Erythroblast (primary cell): ENCODE measurements at regions not wholly inside any gene's neighbourhood (a gene's known extent, or its start where the extent isn't known, plus 50 kb on each side); places are given as distances from the start of the nearest gene placed in this dataset.

Experiments
- DNase-seq, 2 experiments: peaks; one replicate each; lab custom pipeline; 2025; lab: John Stamatoyannopoulos, UW
- GATA1 ChIP-seq: IDR thresholded peaks from 2 replicates; pipeline ENCODE4 v1.6.1; 2011; ENCODE audit warnings: low read depth, mild to moderate bottlenecking, control low read depth, low read length, moderate library complexity
- POLR2A ChIP-seq: IDR thresholded peaks from 2 replicates; pipeline ENCODE4 v1.6.1; 2011; ENCODE audit warnings: mild to moderate bottlenecking, low read length

DNA sequence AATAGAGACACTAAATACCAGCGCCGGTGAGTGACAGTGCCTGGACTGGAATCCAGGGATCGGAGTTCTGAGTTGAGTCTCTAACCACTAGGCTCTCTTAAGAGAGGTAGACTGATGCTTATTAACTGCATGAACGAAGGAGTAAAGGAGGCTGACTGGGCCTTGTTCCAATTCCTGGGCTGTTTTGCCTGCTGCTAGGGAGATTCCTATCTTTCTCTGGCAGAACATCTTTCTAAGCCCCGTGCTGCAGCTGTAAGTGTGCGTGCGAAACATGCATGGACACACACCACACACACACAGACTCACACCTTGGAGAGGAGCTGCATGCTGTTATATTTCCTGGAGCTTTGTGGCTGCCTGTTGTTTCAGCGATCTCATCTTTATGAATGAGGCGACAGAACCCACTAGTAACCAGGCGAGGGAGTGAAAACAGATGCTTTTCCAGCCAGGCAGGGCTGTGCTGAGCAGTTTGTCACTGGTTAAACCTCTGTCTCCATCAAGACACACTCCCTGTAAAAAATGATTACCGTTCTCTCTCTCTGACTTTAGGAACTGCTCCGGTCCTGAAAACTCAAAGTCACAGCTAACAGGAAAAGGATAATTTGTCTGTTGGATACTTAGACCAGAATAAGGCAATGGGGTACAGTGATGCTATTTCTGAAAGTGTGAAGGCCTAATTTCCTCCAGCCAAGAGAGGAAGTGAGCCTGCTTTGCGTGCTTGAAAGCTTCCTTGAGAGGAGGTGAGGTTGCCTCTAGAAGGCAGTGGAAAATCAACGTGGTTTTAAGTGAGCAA, 157.4 kb upstream of the ZNF217 start:
- DNase-seq: peak; percentile 71 to 87
- TF ChIP-seq GATA1 (no peak), POLR2A (peak; percentile 44)

DNA sequence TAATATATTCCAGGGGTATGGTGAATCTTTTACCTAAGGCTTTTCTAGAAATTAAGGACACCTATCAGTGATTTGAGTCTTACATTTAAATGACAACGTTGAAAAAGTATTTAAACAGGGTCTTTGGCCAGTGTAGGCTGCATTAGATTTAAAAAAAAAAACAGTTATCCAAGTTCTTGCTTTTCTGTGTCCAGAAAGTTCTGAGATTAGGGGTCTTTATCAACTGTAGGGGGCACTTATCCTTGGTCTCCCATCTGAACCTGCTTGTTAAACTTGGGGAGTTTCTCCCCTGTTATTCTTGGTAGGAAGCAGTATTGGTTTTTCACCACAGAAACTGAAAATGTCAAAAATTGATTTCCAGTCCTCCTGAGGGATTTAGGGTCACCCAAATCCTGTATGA, 155.9 kb upstream of the ZNF217 start:
- no peak for DNase-seq
- TF ChIP-seq POLR2A (no peak), GATA1 (no peak)

- DNase-seq: no peak
- TF ChIP-seq POLR2A (no peak), GATA1 (no peak)
Measured at GRCh38 chr20:53748821-53749421, 155.3 kb upstream of the ZNF217 start.

GRCh38 chr20:53748176-53748575, 154.5 kb upstream of the ZNF217 start:
- DNase-seq: no peak
- TF ChIP-seq POLR2A (no peak), GATA1 (no peak)

GRCh38 chr20:53743607-53744260, 150.1 kb upstream of the ZNF217 start:
- no peak for TF ChIP-seq GATA1
- TF ChIP-seq POLR2A: no peak

DNA sequence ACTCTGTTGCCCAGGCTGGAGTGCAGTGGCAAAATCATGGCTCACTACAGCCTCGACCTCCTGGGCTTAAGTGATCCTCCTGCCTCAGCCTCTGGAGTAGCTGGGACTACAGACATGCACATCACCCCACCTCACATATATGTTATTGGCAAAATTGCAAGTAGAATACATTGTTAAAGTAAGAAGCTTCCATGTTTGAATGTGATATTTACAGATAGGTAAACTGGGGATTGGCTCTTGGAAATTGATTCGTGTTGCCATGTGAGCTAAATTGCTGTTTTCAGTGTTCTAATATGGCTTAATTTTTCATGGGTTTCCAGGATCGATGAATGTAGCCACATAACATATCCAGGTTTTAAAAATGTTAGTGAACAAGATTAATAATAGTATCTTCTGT, 149.0 kb upstream of the ZNF217 start:
- DNase-seq: no peak
- TF ChIP-seq POLR2A (no peak), GATA1 (no peak)

More at GRCh38 chr20:53743607-53744260, 150.1 kb upstream of the ZNF217 start:
- no peak for DNase-seq

GRCh38 chr20:53741726-53742028, 148.0 kb upstream of the ZNF217 start:
- TF ChIP-seq POLR2A (no peak), GATA1 (no peak)
- DNase-seq: no peak

DNA sequence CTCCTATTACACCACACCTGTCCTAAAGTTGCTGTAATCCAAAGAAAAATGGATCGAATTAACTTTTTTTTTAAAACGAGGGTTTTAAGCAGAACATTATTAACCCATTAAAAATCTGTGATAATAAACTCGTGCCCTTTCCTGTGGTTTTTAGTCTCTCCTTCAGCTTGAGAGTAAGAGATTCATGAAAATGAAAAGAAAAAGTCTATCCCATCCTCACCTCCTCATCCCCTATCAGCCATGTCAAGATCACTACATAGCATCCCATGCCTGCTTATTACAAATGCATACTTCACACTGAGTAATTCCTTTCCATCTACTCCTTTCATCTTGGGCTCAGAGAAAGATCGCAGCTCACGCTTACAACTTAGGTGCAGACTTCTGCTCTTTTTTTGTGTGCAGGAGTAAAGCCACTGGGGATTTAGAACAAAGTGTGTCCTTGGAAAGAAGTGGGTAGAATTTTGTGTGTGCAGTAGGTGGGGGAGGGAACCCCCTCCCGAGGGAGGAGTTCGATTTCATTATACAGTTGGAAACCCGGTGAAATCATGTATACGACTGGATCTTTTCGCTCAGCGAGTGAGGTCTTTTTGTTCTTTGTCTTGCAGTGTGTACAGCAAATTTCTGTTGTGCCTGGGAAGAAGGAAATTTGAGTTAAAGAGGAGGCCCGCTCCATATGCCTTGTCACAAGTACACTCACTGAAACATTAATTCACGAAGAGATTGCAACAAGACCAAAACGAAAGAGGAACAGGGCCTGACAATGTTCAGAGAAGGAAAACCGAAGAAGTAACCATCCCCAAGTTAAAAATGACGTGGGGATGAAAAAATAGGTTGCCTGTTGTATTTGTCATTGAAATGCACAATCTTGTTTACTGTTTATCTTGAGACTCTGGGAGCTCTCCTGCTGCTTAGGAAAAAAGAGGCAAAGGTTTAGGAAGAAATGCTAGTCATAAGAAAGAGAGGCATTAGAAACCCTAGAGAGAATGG, 146.5 kb upstream of the ZNF217 start:
- DNase-seq: peak; percentile 29 to 32
- TF ChIP-seq GATA1 (no peak), POLR2A (no peak)

GRCh38 chr20:53738945-53739798, 145.5 kb upstream of the ZNF217 start:
- TF ChIP-seq GATA1 (no peak), POLR2A (no peak)
- peak; percentile 21 to 51 for DNase-seq

GRCh38 chr20:53738039-53738944, 144.7 kb upstream of the ZNF217 start:
- TF ChIP-seq GATA1: no peak
- no peak for TF ChIP-seq POLR2A
- peak; percentile 31 to 45 for DNase-seq

DNA sequence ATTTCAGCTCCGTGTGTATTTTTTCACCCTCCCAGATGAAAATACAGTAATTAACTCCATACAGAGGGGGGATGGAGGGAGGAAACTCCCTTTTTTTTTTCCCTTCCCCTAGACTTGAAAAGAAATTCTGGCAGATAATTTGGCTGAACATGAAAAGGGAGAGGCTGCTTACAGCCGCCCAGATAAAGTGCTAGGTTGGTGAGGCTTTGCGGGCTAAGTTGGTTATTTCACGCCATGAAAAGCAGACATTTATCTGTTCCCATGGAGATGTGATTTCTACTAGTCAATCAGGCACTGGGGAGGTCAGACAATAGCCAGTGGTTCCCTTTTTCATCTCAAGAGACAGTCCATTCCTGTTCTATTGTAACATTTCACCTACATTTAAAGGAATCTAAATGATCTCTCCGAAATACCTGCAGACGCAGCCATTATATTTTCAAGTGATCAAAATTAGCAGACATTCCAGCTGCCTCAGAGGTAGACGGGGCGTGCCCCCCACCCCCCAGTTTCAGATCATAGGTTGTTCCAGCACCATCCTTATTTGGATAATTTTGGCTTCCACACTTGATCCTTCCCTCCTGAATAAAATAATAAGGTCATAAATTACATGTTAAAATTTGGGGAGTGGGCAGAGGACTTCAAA, 143.9 kb upstream of the ZNF217 start:
- peak; percentile 37 to 70 for DNase-seq

More for the DNA sequence above, 143.9 kb upstream of the ZNF217 start:
- TF ChIP-seq POLR2A (no peak), GATA1 (no peak)
